Naive thymus-derived CD4-positive, alpha-beta T cell (primary cell): ENCODE measurements at regions not wholly inside any gene's neighbourhood (a gene's known extent, or its start where the extent isn't known, plus 50 kb on each side); places are given as distances from the start of the nearest gene placed in this dataset.

Experiments
- ATAC-seq: fragments of 150-1000 bp; cut with Tn5 transposase; 2 replicates; pipeline ENCODE4 v1.10.0; 2021; ENCODE audit warnings: mild to moderate bottlenecking, moderate library complexity
- CTCF ChIA-PET: fragments of 350-600 bp; sonication (Branson Sonifier 250); formaldehyde crosslinking; loops from one replicate; lab custom pipeline; 2021; ENCODE audit warnings: antibody characterized with exemption; lab: Charles Lee
- POLR2A ChIA-PET: fragments of 350-600 bp; sonication (Branson Sonifier 250); formaldehyde crosslinking; loops from one replicate; lab custom pipeline; 2021; ENCODE audit warnings: antibody characterized with exemption, inconsistent platforms; lab: Charles Lee
- DNase-seq, 9 donors: peaks; one replicate each; pipeline versions ENCODE4 v3.0.0 to v3.0.0-alpha.2; 2020 to 2022; ENCODE audit warnings: mixed read lengths in 1 of 9
- H3K27ac ChIP-seq: one replicate; pipeline ENCODE4 v1.7.0; 2013; ENCODE audit warnings: mild to moderate bottlenecking, low read depth, low read length, moderate library complexity
- H3K27me3 ChIP-seq, 2 donors: one replicate each; pipeline ENCODE4 v1.7.0; 2013; ENCODE audit warnings: low read length in 2 of 2, mild to moderate bottlenecking in 2 of 2, moderate library complexity in 2 of 2; ENCODE audit not compliant: control insufficient read depth in 2 of 2, insufficient read depth in 2 of 2
- H3K36me3 ChIP-seq, 3 experiments: 1 replicate in 2 of 3; 2 replicates in 1 of 3; pipeline ENCODE4 v1.7.0; 2013; ENCODE audit warnings: low read length in 3 of 3, mild to moderate bottlenecking in 3 of 3, moderate library complexity in 1 of 3; ENCODE audit not compliant: insufficient read depth in 3 of 3, control insufficient read depth in 2 of 3
- H3K4me1 ChIP-seq, 2 donors: one replicate each; pipeline ENCODE4 v1.7.0; 2013; ENCODE audit warnings: low read length in 2 of 2, mild to moderate bottlenecking in 2 of 2, moderate library complexity in 1 of 2; ENCODE audit not compliant: control insufficient read depth in 2 of 2, insufficient read depth in 2 of 2
- H3K4me3 ChIP-seq: 2 replicates; pipeline ENCODE4 v1.7.0; 2013; ENCODE audit warnings: mild to moderate bottlenecking, low read length
- H3K9me3 ChIP-seq, 3 experiments: 1 replicate in 2 of 3; 2 replicates in 1 of 3; pipeline ENCODE4 v1.7.0; 2013; ENCODE audit warnings: low read length in 3 of 3; ENCODE audit not compliant: control insufficient read depth in 2 of 3
- H3K27ac Mint-ChIP-seq, 9 donors: one replicate each; pipeline ENCODE4 v1.8.0; 2020 to 2022; ENCODE audit warnings: mixed read lengths in 9 of 9, mild to moderate bottlenecking in 8 of 9, moderate library complexity in 5 of 9, inconsistent platforms in 2 of 9
- H3K27me3 Mint-ChIP-seq, 5 donors: one replicate each; pipeline ENCODE4 v1.8.0; 2021 to 2022; ENCODE audit warnings: mixed read lengths in 5 of 5, mild to moderate bottlenecking in 1 of 5
- H3K36me3 Mint-ChIP-seq, 5 donors: one replicate each; pipeline ENCODE4 v1.8.0; 2020 to 2022; ENCODE audit warnings: mixed read lengths in 5 of 5, mild to moderate bottlenecking in 3 of 5, inconsistent platforms in 1 of 5
- H3K4me1 Mint-ChIP-seq, 7 donors: one replicate each; pipeline ENCODE4 v1.8.0; 2020 to 2022; ENCODE audit warnings: mixed read lengths in 7 of 7, mild to moderate bottlenecking in 3 of 7, inconsistent platforms in 1 of 7
- H3K4me3 Mint-ChIP-seq, 10 donors: one replicate each; pipeline ENCODE4 v1.8.0; 2020 to 2022; ENCODE audit warnings: mild to moderate bottlenecking in 10 of 10, mixed read lengths in 10 of 10, moderate library complexity in 6 of 10, inconsistent platforms in 2 of 10
- H3K9me3 Mint-ChIP-seq, 11 donors: one replicate each; pipeline ENCODE4 v1.8.0; 2020 to 2022; ENCODE audit warnings: mixed read lengths in 11 of 11, mild to moderate bottlenecking in 4 of 11, inconsistent platforms in 1 of 11, moderate library complexity in 1 of 11
- intact Hi-C, 2 donors: fragments of 100-400 bp; cut with micrococcal nuclease; formaldehyde crosslinking; loops; one replicate each; pipeline ENCODE4 v1.15.1; 2023

DNA sequence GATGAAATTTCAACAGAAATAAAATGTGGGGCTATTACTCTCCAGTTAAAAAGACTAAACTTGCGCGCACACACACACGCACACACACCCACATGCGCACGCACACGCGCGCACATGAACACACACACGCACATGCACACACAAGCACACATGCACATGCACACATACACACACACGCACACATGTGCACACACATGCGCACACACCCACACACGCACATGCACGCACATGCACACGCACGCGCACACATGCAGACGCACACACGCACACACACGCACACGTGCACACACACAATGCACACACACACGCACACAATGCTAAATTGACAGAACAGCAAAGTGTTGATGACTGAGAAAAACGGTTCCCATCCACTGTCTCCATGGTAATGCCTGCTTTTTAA lies 754.1 kb downstream of the CBLN4 start:
- intact Hi-C loops = no loop called here
- CTCF ChIA-PET = no interaction called here
- no peaks in the 10 kb centered on the region for H3K36me3 Mint-ChIP-seq
- ATAC-seq = no peak
- no peak overlapping the region for H3K4me3 ChIP-seq
- H3K4me1 Mint-ChIP-seq = no peaks in the 10 kb centered on the region
- H3K27ac ChIP-seq = no peak overlapping the region
- no peaks in the 10 kb centered on the region for H3K36me3 ChIP-seq
- H3K27me3 Mint-ChIP-seq = no peaks in the 10 kb centered on the region
- H3K27ac Mint-ChIP-seq = no peak overlapping the region
- no peaks in the 10 kb centered on the region for H3K27me3 ChIP-seq
- POLR2A ChIA-PET = no interaction called here
- peaks cover 0 to 30% (median 8%) of the 10 kb centered on the region in 11 donors for H3K9me3 Mint-ChIP-seq
- H3K4me3 Mint-ChIP-seq = no peak overlapping the region
- no peak for DNase-seq
- no peaks in the 10 kb centered on the region for H3K9me3 ChIP-seq
- H3K4me1 ChIP-seq = no peaks in the 10 kb centered on the region

DNA sequence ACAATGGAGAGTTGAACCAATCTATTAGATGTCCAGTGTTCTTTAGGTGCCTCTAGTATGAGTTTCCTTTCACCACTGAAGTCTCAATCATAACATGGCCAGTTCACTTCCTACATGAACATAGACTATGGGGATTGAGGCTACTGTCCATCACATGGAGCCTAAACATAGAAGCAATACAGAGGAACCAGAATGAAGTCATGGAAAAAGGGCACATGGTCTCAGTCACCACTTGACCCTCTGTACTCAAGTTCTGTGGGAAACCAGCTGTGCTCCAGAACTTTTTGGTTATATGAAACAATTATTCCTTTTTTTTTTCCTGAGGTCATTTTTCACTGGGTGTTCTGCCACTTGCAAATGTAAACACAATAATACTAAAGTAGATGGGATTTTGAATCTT lies 762.5 kb downstream of the CBLN4 start:
- Mint-ChIP-seq H3K36me3 (peaks cover 0 to 3% (median 0%) of the 10 kb centered on the region in 5 donors), H3K4me3 (no peak overlapping the region), H3K4me1 (no peaks in the 10 kb centered on the region), H3K27ac (no peak overlapping the region), H3K9me3 (peaks cover 2 to 26% (median 8%) of the 10 kb centered on the region in 11 donors), H3K27me3 (no peaks in the 10 kb centered on the region)
- intact Hi-C loops = no loop called here
- Histone ChIP-seq H3K4me3 (no peak overlapping the region), H3K27ac (no peak overlapping the region), H3K9me3 (no peaks in the 10 kb centered on the region), H3K27me3 (no peaks in the 10 kb centered on the region), H3K36me3 (no peaks in the 10 kb centered on the region), H3K4me1 (no peaks in the 10 kb centered on the region)
- ChIA-PET CTCF (no interaction called here), POLR2A (no interaction called here)
- DNase-seq (no peak), ATAC-seq (no peak)

- Mint-ChIP-seq H3K27me3 (no peaks in the 10 kb centered on the region), H3K4me3 (no peak overlapping the region), H3K36me3 (peaks cover 0 to 3% (median 0%) of the 10 kb centered on the region in 5 donors), H3K9me3 (peaks cover 0 to 19% (median 3%) of the 10 kb centered on the region in 11 donors), H3K27ac (no peak overlapping the region), H3K4me1 (no peaks in the 10 kb centered on the region)
- H3K27me3 ChIP-seq = no peaks in the 10 kb centered on the region
- intact Hi-C loops = no loop called here
- H3K4me1 ChIP-seq = no peaks in the 10 kb centered on the region
- no peak overlapping the region for H3K4me3 ChIP-seq
- H3K36me3 ChIP-seq = no peaks in the 10 kb centered on the region
- DNase-seq (no peak), ATAC-seq (no peak)
- no peaks in the 10 kb centered on the region for H3K9me3 ChIP-seq
- POLR2A ChIA-PET = no interaction called here
- H3K27ac ChIP-seq = no peak overlapping the region
- CTCF ChIA-PET = no interaction called here
Measured at GRCh38 chr20:55239269-55239668, 763.9 kb downstream of the DOK5 start.

DNA sequence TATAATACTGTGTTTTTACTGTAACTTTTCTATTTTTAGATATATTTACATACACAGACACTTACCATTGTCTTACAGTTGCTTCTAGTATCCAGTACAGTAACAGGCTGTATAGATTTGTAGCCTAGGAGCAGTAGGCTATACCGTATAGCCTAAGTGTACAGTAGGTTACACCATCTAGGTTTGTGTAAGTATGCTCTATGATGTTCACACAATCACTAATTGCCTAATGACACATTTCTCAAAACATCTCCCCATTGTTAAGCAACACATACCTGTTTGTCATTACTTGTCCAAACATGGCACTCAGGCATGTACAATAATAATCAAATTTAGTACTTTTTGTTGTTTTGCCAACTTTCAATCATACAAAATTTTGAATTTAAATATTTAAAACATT lies 757.3 kb downstream of the DOK5 start:
- no peak for ATAC-seq
- H3K36me3 ChIP-seq = no peaks in the 10 kb centered on the region
- H3K9me3 ChIP-seq = no peaks in the 10 kb centered on the region
- H3K4me3 Mint-ChIP-seq = no peak overlapping the region
- H3K27ac ChIP-seq = no peak overlapping the region
- H3K4me1 ChIP-seq = no peaks in the 10 kb centered on the region
- ChIA-PET CTCF (no interaction called here), POLR2A (no interaction called here)
- no peaks in the 10 kb centered on the region for H3K36me3 Mint-ChIP-seq
- DNase-seq = no peak
- no peaks in the 10 kb centered on the region for H3K27me3 Mint-ChIP-seq
- no peaks in the 10 kb centered on the region for H3K27me3 ChIP-seq
- no peak overlapping the region for H3K4me3 ChIP-seq
- intact Hi-C loops = no loop called here
- peaks cover 0 to 10% (median 3%) of the 10 kb centered on the region in 11 donors for H3K9me3 Mint-ChIP-seq
- no peaks in the 10 kb centered on the region for H3K4me1 Mint-ChIP-seq
- no peak overlapping the region for H3K27ac Mint-ChIP-seq

- intact Hi-C loops = no loop called here
- Mint-ChIP-seq H3K4me1 (no peaks in the 10 kb centered on the region), H3K9me3 (peaks cover 0 to 23% (median 6%) of the 10 kb centered on the region in 11 donors), H3K36me3 (peaks cover 0 to 4% (median 0%) of the 10 kb centered on the region in 5 donors), H3K27ac (no peak overlapping the region), H3K27me3 (no peaks in the 10 kb centered on the region), H3K4me3 (no peak overlapping the region)
- Histone ChIP-seq H3K27ac (no peak overlapping the region), H3K27me3 (no peaks in the 10 kb centered on the region), H3K9me3 (no peaks in the 10 kb centered on the region), H3K36me3 (no peaks in the 10 kb centered on the region), H3K4me3 (no peak overlapping the region), H3K4me1 (no peaks in the 10 kb centered on the region)
- ChIA-PET CTCF (no interaction called here), POLR2A (no interaction called here)
- ATAC-seq (no peak), DNase-seq (no peak)
Measured at GRCh38 chr20:55229451-55229850, 754.1 kb downstream of the DOK5 start.

DNA sequence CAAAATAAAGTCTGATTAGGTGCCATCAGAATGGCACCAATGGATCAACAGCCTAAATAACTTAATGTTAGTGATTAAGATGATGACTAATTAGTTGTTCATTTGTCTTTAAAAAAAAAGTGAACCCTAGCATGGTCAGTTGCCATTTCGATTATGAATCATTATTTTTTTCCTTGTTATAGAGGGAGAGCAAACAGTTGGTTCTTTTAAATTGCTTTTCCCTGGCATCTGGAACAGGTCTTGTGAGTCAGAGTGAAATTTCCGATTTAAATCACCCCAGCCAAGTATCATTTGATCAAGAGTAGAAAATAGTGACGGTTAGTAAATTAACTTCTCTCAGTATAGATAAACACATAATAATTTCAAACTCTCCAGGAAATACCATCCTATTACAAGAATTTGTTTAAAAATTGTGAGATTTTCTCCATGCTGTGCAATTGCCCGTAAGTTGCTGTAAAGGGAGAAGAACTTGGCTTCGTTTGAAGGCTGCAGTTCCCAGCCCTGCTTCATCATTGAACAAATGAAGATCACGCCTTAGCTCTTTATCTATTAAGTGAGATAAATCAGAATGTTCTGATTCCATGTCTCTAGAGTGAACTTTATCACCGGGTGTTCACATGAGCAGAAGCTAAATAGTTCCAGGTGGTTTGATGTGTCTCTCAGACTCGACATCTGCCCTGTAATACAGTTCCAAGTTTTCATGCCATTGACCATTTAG lies 741.3 kb downstream of the DOK5 start:
- intact Hi-C loops = no loop called here

DNA sequence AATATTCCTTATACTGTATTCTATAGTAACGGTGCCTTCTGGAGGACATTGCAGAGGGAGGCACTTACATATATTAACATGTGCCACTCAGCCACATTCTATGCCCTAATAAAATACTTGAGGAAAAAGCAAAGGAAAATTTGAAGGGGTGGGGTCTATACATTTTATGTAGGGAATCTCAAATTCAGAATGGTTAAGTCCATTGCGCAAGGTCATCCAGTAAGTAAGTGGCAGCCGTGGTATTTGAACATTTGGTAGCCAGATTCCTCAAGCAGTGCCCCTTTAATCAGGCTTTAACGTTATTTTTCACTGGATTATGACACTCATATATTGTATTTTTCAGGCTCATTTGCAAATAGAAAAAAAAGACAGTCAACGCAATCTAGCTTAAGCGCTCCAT lies 738.3 kb downstream of the DOK5 start:
- no peaks in the 10 kb centered on the region for H3K4me1 Mint-ChIP-seq
- H3K27ac Mint-ChIP-seq = no peak overlapping the region
- intact Hi-C loops = no loop called here
- H3K9me3 Mint-ChIP-seq = peaks cover 0 to 26% (median 12%) of the 10 kb centered on the region in 11 donors
- ChIA-PET CTCF (no interaction called here), POLR2A (no interaction called here)
- Histone ChIP-seq H3K4me1 (no peaks in the 10 kb centered on the region), H3K9me3 (peaks cover 0 to under 1% (median 0%) of the 10 kb centered on the region in 3 experiments), H3K27me3 (no peaks in the 10 kb centered on the region), H3K36me3 (no peaks in the 10 kb centered on the region), H3K27ac (no peak overlapping the region), H3K4me3 (no peak overlapping the region)
- peaks cover 0 to 4% (median 0%) of the 10 kb centered on the region in 5 donors for H3K27me3 Mint-ChIP-seq
- no peaks in the 10 kb centered on the region for H3K36me3 Mint-ChIP-seq
- ATAC-seq = no peak
- no peak for DNase-seq
- H3K4me3 Mint-ChIP-seq = no peak overlapping the region

More for the DNA sequence above, 741.3 kb downstream of the DOK5 start:
- Mint-ChIP-seq H3K27ac (no peak overlapping the region), H3K4me3 (no peak overlapping the region), H3K36me3 (no peaks in the 10 kb centered on the region), H3K9me3 (peaks cover 0 to 26% (median 9%) of the 10 kb centered on the region in 11 donors), H3K4me1 (no peaks in the 10 kb centered on the region), H3K27me3 (no peaks in the 10 kb centered on the region)
- CTCF ChIA-PET = no interaction called here
- DNase-seq (no peak), ATAC-seq (no peak)
- Histone ChIP-seq H3K9me3 (no peaks in the 10 kb centered on the region), H3K27me3 (no peaks in the 10 kb centered on the region), H3K4me3 (no peak overlapping the region), H3K36me3 (no peaks in the 10 kb centered on the region), H3K27ac (no peak overlapping the region), H3K4me1 (no peaks in the 10 kb centered on the region)
- POLR2A ChIA-PET = no interaction called here
